Fibroblast of gingiva (primary cell): ENCODE measurements at regions not wholly inside any gene's neighbourhood (a gene's known extent, or its start where the extent isn't known, plus 50 kb on each side); places are given as distances from the start of the nearest gene placed in this dataset.

Source experiments
- DNase-seq: peaks from one replicate; pipeline ENCODE4 v3.0.0-alpha.2; 2011; ENCODE audit warnings: low read depth

DNA sequence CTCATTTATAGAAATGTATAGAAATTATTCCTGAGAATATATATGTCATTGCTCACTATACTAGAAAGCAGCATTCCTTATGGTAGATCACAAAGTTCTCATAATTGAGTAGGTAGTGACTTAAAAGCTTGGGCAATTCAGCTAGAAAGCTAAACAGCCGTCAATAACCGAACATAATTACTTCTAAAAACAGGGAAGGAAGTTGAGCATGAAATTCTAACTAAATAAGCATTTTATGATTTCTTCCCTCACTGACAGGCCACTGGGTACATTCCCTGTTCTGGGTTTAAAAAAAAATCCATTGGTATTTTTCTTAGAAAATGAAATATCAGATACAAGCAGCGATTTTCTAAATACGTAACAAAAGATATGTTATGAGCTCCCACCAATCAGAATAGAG is 91.1 kb upstream of the DAB2 start:
- no peak for DNase-seq

DNA sequence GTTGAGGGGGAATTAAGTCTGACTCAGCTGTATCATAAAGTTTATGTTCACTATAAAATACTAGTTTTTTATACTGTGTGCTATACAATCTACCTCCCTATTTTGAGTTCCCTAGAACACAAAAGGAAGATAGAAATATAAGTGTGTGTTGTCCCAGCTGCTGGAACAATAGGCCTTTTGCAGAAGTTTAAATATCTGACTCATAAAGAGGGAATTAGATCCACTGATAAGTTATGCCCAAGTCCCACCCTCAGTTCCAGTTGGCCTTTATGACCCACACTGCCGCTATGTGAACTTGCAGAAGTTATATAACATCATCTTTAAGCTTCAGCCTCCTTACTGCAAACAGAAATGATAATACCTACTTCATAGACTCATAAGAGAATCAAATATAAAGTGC is 88.5 kb upstream of the DAB2 start:
- no peak for DNase-seq

DNA sequence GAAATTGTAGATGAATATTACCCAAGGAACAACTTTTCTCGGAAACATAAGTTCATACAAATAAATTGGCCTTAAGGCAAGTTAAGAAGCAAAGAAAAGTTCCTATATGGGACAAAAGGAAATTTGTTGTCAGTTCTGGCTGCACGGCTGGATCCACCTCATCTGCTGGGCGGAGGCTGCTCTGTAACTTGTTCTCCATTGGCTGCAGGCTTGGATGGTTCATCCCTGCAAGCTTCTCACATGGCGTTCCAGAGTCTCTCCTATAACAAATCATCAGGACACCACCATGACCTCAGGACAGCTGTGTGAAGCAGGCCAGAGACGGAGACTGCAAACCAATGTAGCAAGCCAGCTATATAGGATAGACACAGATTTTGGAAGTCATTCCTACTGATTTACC is 81.4 kb upstream of the DAB2 start:
- no peak for DNase-seq

DNA sequence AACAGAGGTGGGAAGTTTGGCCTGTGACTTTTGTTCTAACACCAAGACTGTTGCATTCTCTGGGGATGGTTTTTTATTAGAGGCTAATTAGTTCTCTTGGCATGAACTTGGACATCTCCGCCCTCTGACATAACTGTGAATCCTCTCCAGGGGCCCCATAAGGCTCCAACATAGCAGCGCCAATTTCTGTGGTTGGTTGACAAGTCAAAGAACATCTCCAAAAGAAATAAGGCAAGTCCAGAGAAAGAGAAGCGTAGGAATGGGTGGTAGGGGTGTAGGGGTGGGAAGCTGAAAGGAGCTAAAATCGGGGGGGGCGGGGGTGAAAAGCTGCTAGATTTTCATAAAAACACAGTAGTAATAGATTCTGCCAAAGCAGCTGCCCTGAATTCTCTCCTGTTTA is 81.0 kb upstream of the DAB2 start:
- no peak for DNase-seq

DNA sequence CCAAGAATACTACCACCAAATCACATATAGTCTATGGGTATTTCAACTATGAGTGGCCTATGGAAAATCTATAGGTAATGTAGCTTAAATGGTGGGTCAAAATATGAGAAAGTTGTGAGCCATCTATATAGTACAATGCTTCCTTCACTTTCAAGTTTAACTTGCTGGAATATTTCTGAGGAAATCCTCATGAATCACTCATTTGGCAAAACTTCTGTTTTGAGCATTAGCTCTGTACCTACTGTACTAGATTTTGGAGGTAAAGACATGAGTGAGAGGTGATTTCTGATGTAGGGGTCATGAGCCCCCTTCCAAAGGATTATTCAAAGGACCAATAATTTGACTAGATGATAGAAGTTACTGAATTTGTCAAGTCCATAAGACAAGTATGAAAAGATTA is 80.6 kb upstream of the DAB2 start:
- no peak for DNase-seq

DNA sequence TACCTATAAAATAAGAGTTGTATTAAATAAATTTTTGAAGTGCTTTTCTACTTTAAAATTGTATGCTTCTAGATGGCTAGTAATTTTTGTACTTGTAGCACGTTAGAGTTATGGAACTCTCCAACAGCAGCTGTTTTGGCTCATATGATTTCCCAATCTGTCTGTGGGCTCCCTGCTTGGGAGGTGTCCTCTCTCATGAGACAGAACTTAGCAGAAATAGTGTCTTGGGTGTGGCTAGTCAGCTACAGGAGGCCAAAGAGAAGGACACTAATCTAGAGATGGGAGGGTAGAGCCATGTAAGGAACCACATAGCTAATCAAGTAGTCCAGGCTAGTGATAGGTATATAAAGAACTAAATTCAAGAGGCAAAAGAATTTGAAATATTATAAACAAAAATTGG is 78.4 kb upstream of the DAB2 start:
- DNase-seq, result peak; percentile 75

DNA sequence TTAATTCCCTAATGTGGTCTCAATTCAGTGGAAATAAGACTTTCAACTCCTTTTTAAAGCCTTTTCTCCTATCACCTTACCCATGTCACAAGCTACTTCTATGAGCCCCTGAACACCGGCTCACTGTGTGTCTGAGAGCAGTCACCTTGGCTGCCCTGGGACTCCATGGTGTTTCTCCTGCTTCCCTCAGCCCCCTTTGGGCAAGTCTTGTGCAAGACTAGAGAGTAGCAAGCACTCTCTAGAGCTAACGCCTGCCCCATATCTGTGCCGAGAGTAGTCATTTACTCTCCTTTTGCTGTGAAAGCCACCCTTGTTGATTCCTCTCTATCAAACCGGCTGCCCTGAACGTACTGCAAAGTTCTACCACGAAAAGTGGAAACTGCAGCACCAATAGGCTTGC is 77.9 kb upstream of the DAB2 start:
- no peak for DNase-seq

DNA sequence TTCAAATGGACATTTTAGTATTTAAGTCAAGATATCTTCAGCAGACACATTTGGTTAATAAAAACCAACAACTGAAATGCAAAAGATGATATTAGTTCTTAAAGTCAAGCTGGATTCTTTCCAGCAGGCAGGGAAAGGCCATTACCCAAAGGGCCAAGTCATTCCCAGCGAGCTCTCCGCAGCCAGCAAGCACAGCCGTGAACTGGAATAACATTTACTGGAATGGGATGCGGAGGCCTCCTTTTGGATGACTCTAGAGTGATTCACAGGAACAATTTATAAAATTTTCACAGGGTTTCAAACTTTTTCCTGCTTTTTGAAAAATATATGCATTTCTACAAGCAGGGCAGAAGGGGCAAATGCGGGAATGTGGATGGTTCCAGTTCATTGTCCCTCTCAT is 76.6 kb upstream of the DAB2 start:
- DNase-seq, result peak; percentile 79

DNA sequence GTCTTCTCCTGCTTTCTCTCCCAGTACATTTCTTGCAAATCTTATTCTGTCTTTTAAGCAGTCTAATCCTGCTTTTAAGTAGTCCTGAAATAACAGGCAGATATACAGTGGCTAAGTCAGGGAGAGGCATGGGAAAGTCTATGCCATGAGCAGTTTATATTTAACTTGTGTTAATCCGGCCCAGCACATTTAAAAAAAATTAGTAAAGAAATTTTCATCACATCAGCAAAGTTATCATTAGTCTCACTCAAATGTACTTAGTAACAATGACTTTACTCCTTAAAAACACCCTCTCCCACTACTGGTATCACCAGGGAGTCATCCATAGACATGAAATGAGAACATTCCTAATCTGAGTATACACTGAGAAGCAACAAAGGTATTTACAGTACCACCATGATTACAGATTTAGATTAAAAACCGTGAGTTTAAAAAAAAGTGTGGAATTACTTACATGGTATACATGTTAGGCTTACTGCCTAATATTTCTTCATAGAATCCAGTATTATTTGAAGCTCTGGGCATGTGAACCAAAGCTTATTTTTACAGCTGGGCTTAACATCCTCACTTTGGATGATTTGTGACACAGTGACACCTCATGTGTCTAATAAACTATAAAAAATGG is 75.9 kb upstream of the DAB2 start:
- no peak for DNase-seq

DNA sequence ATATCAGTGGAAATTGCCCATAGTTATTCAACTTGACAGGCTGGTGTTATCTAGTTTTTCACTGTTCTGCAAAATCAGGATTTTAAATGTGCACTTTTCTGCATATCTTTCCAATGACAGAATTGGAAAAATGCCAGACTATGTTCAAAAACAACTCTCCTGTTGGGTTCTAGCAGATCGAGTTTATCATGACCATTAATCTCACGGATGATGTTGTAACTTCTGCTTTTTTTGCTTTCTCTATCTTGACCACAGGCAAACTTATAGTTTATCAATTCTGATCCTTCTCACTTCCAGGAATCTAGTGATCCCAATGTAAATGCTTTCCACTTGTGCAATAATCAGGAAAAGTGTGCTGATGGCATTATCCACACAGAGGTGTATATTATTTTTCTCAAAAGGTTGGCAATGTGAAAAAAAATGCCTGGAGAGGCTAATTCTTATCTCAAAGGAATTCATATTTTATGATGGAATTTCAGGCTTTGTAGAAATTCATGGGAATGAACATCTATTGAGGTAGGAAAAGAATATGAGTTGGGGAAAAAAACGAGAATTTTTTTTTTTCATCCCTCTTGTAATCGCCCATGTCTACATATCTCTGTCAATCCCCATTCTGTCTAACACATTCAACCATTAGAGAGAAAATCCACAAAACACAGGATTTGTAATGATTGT is 73.6 kb upstream of the DAB2 start:
- DNase-seq, result no peak

DNA sequence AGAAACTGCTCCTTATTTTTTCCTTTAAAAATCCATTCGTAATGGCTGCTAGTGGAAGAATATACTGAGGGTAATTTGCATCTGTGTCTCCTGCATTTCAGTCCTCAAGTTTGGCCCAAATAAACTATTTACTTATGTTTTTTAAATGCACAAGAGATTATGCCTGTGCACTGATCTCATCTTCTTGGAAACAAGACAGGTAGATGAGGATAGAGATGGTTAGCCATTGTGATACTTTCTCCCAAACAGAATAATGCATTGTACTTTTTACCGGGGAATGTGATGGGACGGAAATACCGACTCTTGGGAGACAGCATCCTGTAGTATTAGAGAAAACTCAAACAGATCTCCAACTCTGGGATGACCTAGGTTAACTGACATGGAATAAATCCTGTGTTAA is 72.5 kb upstream of the DAB2 start:
- no peak for DNase-seq

DNA sequence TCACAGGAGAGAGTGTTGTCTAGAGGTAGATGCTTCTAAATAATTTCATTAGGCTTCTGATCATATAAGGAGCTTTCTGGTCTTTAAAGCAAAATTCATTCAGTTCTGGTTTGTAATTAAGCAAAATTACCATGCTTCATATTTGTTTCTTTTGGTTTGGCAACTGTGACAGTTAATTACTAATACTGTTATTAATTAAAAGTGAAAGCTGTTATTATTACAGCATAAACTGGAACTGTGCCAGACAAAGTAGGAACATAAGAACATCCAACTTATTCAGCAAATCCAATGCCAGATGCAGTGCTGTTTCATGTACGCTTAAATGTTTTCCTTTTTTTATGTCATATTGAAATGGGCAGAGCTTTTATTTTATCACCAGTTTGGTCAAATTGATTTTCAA is 70.4 kb upstream of the DAB2 start:
- DNase-seq, result no peak

DNA sequence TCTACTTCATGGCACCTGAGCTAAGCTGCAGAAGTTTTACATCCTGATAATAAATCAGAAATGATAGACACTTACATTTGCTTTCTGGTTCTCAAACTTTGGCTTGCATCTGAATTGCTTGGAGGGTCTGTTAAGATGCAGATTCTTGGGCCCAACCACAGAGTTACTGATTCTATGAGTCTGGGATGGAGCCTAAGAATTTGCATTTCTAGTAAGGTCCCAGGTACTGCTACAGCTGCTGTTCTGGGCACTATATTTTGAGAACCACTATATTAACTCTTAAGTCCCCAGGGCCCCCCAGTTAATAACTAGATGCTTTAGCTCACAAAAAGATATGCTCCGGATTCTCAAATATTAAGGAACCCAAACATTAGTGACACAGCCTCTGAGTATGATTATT is 69.8 kb upstream of the DAB2 start:
- DNase-seq, result no peak

DNA sequence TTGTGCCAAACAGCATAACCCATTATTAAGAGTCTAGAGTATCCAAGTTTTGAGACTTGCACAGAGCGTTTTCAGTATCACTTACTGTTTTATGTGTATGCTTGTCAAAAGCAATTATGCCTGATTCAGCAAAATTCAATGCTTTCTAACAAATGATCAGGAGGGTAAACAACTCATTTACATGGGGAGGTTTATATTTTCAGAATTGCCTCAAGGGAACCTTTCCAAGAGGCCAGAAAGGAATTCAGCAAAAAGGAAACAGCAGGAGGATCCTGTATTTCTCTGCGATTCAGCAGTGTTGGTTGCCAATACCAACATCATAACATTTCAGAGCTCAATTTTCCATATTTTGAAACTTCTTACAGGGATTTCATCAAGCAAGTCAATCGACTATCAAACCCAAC is 69.3 kb upstream of the DAB2 start:
- DNase-seq, result peak; percentile 97

DNA sequence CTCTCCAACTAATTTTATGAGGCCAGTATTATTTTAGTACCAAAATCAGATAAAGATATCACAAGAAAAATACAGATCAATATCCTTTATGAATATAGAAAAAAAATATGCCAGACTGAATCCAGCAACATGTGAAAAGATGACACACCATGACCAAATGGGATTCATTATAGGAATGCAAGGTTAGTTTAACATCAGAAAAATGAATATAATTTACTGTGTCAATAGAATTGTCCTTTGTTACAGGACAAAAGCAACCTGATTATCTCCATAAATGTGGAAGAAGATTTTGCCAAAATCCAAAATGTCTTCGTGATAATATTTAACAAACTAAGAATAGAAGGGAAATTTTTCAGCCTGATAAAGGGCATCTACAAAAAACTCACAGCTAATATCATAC is 66.4 kb upstream of the DAB2 start:
- DNase-seq, result no peak

DNA sequence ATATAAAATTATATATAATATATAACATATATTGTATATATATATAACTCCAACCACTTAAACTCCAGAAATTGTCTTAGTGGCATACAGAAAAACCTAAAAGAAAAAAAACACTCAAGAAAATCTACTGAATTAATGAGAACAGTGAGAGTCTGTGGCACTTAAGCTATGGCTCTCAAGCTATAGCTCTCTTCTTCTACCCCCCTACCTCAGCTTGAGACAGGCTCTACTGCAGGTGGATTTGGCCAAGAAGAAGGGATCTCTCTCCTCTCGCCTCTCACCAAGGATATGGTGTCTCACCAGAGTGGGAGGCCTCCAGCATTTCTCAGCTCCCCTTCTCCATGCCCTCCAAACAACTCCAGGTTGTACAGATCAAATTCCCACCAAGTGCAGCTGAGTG is 64.5 kb upstream of the DAB2 start:
- DNase-seq, result no peak

DNA sequence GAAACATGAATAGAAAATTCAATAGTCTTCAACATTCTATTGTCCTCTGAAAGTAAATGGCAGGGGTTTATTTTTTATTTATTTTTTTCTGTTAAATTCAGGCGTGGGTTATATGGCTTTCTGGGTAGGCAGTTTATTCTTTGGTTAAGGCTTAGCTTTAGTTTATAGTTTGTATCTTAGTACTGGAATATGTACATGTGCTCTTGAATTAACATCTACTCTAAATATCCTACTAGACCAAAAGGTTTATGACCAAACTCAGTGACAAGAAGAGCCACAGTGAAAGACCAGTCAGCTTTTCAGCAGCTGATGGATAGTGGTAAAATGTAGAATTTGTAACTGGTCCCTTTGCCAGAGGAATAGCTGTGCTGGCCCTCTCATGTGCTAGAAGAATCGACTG is 62.0 kb upstream of the DAB2 start:
- DNase-seq, result no peak

DNA sequence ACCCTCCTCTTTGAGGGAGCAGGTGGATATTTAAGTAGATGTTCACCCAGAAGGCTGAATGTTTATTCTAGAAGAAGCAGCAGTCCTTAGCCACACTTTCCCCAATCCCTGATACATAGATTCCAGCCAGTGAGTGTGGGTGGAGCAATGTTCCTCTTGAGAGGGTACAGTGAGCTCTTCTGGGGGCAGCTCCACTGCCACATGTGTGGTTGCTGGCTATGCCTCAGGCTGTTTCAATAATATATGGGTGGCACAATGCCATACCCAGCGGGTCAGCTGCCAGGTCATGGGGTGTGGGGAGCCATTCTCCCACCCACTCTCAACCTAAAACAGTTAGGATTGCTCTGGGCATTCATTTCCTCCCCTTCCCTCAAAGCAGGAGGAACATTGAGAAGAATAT is 61.6 kb upstream of the DAB2 start:
- DNase-seq, result no peak

DNA sequence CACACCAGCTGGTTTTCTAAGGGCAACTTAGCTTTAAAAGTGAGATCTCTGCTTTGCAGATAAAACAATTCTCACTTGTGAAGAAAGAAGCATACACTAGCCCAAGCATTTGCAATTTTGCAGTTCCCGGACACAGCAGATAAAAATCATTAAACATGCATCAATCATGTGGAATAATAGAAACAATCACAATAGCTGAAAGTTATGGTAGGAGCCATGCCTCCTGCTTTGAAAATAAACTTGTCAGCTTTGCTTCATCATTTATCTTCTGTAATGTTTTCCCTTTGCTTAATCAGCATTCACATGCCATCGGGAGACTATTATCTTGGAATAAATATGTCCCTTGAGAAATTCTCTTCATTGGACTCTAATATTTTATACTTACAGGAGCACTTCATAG is 60.3 kb upstream of the DAB2 start:
- DNase-seq, result no peak

DNA sequence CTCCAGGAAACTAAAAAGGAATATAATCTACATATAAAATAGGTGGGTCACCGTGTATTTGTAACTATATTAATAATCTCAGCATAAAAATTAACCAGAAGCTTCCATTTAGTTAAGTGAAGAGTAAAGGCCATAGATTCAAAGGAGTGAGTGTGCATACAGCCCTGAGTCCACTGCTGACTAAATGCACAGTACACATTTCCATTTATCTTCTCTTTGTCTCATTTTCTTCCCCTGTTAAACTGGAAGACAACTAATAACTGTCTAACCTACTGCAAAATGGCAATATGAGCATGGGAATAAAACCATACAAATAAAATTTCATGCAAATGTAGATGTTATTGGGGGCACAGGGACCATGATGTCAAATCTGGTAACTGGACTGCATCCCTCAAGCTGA is 59.9 kb upstream of the DAB2 start:
- no peak for DNase-seq

DNA sequence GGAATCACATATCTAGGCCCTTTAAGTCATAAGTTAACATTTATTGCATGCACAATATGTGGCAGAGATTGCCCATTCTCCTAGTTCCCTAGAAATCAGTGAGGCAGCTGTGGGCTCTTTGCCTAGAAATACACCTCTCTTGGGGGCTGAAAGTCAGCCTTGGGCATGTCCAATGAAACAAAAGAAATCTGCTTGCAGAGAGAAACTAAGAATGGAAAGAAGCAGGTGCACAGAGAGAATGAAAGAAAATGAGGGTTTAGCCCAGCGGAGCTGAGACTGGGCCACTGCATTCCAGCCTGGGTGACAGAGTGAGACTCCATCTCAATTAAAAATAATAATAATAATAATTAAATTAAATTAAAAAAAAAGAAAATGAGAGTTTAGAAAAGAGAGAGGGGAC is 57.3 kb upstream of the DAB2 start:
- no peak for DNase-seq

DNA sequence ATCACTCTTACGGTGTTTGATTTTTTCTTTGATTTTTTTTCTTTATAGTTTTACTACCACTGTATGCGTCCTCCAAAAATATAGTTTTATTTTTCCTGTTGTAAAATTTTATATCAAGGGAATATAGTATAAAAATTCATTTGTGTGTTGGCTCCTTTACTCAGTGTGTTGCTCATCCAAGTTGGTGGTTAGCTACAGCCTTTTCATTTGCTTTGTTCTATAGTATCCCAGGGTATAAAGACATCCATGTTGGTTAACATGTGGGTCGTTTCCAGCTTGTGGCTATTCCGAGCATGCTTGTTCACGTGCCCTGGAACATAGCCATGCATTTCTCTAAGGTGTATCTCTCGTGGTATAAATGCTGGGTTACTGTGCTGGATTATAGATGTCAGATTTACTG is 54.8 kb upstream of the DAB2 start:
- no peak for DNase-seq

DNA sequence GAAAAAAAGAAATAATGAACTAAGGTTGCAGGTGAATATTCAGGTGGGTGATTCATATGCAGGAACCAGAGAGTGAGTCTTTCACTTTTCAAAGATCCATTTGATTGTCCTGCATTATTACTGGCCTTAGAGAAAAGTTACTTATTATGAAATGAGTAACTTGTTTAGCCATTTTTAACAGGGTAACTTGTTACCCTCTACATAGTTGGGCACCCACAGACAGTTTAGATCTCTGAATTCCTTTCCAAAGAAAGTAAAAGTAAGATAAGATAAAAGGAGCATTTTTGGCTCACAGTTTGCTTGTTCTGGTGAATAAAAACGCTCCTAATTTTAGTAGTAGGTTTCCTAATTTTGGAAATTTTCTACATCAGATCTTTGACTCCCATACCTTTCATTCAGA is 54.1 kb upstream of the DAB2 start:
- no peak for DNase-seq

DNA sequence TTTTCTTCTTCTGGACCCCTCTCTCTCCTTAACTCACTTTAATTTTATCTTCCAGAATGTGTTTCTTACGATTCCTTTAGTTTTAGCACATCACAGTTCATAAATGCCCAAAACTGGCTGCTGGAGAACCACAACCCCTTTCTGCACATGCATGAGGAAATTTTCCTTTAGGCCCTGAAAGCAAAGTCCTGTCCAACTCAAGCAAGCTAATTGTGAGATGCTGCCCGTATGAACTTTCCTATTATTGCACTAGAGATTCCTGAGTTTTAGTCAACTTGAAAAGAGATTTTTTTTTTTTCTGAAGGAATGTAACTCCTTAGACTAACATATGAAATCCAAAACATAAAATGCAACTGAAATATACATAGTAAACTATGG is 52.1 kb upstream of the DAB2 start:
- DNase-seq, result peak; percentile 69
